ENCODE measurements at regions not wholly inside any gene's neighbourhood (a gene's known extent, or its start where the extent isn't known, plus 50 kb on each side); places are given as distances from the start of the nearest gene placed in this dataset.
"Not testable (repeated sequence)": the region's sequence is repeated elsewhere in the genome, so short reads cannot be mapped to it uniquely, and the experiment has no call there.

- no peak for DNase-seq (ENCODE audit: low read depth in 2 of 2)
Measured at GRCh38 chr9:38255599-38255998, 136.9 kb upstream of the ALDH1B1 start.

- DNase-seq (ENCODE audit: low read depth in 2 of 2), result no peak
Measured at GRCh38 chr9:38254756-38255155, 137.7 kb upstream of the ALDH1B1 start.

GRCh38 chr9:38254151-38254550 lies 138.4 kb upstream of the ALDH1B1 start:
- no peak for DNase-seq (ENCODE audit: low read depth in 2 of 2)

GRCh38 chr9:38253200-38253599 lies 139.3 kb upstream of the ALDH1B1 start:
- DNase-seq (ENCODE audit: low read depth in 2 of 2), result no peak

GRCh38 chr9:38251036-38251860 lies 141.3 kb upstream of the ALDH1B1 start:
- no peak for DNase-seq (ENCODE audit: low read depth in 2 of 2)

GRCh38 chr9:38250279-38251035 lies 142.0 kb upstream of the ALDH1B1 start:
- DNase-seq (ENCODE audit: low read depth in 2 of 2), result no peak

- DNase-seq (ENCODE audit: low read depth in 2 of 2), result no peak
Measured at GRCh38 chr9:38249587-38250210, 142.8 kb upstream of the ALDH1B1 start.

GRCh38 chr9:38249049-38249448 lies 143.5 kb upstream of the ALDH1B1 start:
- no peak for DNase-seq (ENCODE audit: low read depth in 2 of 2)

GRCh38 chr9:38246833-38247232 lies 145.7 kb upstream of the ALDH1B1 start:
- no peak for DNase-seq (ENCODE audit: low read depth in 2 of 2)

GRCh38 chr9:38244971-38245370 lies 147.5 kb upstream of the ALDH1B1 start:
- no peak for DNase-seq (ENCODE audit: low read depth in 2 of 2)

GRCh38 chr9:38243993-38244392 lies 148.5 kb upstream of the ALDH1B1 start:
- DNase-seq (ENCODE audit: low read depth in 2 of 2), result no peak

- not testable (repeated sequence) for DNase-seq (ENCODE audit: low read depth in 2 of 2)
Measured at GRCh38 chr9:38242151-38242550, 150.4 kb upstream of the ALDH1B1 start.

GRCh38 chr9:38240051-38240450 lies 152.5 kb upstream of the ALDH1B1 start:
- DNase-seq (ENCODE audit: low read depth in 2 of 2), result no peak

- no peak for DNase-seq (ENCODE audit: low read depth in 2 of 2)
Measured at GRCh38 chr9:38235244-38235643, 157.3 kb upstream of the ALDH1B1 start.

- no peak for DNase-seq (ENCODE audit: low read depth in 2 of 2)
Measured at GRCh38 chr9:38234479-38235170, 157.9 kb upstream of the ALDH1B1 start.

GRCh38 chr9:38233796-38234355 lies 158.6 kb upstream of the ALDH1B1 start:
- no peak for DNase-seq (ENCODE audit: low read depth in 2 of 2)

- DNase-seq (ENCODE audit: low read depth in 2 of 2), result no peak
Measured at GRCh38 chr9:38233343-38233742, 159.2 kb upstream of the ALDH1B1 start.

- DNase-seq (ENCODE audit: low read depth in 2 of 2), result no peak
Measured at GRCh38 chr9:38232895-38233294, 159.6 kb upstream of the ALDH1B1 start.

- no peak for DNase-seq (ENCODE audit: low read depth in 2 of 2)
Measured at GRCh38 chr9:38229504-38230155, 160.6 kb upstream of the SHB start.

- DNase-seq (ENCODE audit: low read depth in 2 of 2), result no peak
Measured at GRCh38 chr9:38229104-38229500, 160.1 kb upstream of the SHB start.

Measured in fibroblast of skin of left quadriceps (primary cell).